SK-N-SH treated with all-trans-retinoic acid at 6 μM for 48 hours (cell line): ENCODE measurements at regions not wholly inside any gene's neighbourhood (a gene's known extent, or its start where the extent isn't known, plus 50 kb on each side); places are given as distances from the start of the nearest gene placed in this dataset.

Experiments used
- ARNTL ChIP-seq: fragments of 450-650 bp; formaldehyde crosslinking; IDR thresholded peaks from 2 replicates; pipeline ENCODE4 v1.5.0; 2020; ENCODE audit warnings: low read depth, mild to moderate bottlenecking, moderate library complexity, borderline replicate concordance
- CSDC2 ChIP-seq: fragments of 250-450 bp; sonication (Bioruptor Pico); IDR thresholded peaks from 2 replicates; pipeline ENCODE4 v1.5.0; 2020; ENCODE audit warnings: mild to moderate bottlenecking, moderate library complexity
- CSRNP3 ChIP-seq: fragments of 250-450 bp; sonication (Bioruptor Pico); IDR thresholded peaks from 2 replicates; pipeline ENCODE4 v1.5.1; 2021; ENCODE audit warnings: mild to moderate bottlenecking, moderate library complexity
- ISL1 ChIP-seq: fragments of 250-450 bp; sonication (Bioruptor Pico); IDR thresholded peaks from 2 replicates; pipeline ENCODE4 v2.1.2; 2022; ENCODE audit warnings: mild to moderate bottlenecking, moderate library complexity
- PATZ1 ChIP-seq: fragments of 250-450 bp; sonication (Bioruptor Pico); IDR thresholded peaks from 2 replicates; pipeline ENCODE4 v1.8.0; 2020; ENCODE audit warnings: mild to moderate bottlenecking, moderate library complexity, borderline replicate concordance
- TCF4 ChIP-seq: fragments of 250-450 bp; sonication (Bioruptor Pico); IDR thresholded peaks from 2 replicates; pipeline ENCODE4 v1.8.0; 2021; ENCODE audit warnings: mild to moderate bottlenecking, moderate library complexity, borderline replicate concordance
- ZFP30 ChIP-seq: fragments of 450-650 bp; formaldehyde crosslinking; IDR thresholded peaks from 2 replicates; pipeline ENCODE4 v1.5.0; 2022; ENCODE audit warnings: mild to moderate bottlenecking, moderate library complexity

- TF ChIP-seq ZFP30 (CRISPR knock-in tag) = no peak
- no peak for TF ChIP-seq ISL1 (CRISPR knock-in tag)
- no peak for TF ChIP-seq CSDC2 (CRISPR knock-in tag)
- TF ChIP-seq ARNTL (CRISPR knock-in tag) = no peak
- TF ChIP-seq TCF4 (CRISPR knock-in tag) = no peak
- TF ChIP-seq PATZ1 = no peak
- TF ChIP-seq CSRNP3 (CRISPR knock-in tag) = no peak
Observed at GRCh38 chr6:120627612-120628011, 706.7 kb downstream of the TBC1D32 start.
